AML-193 (cell line): ENCODE measurements at regions not wholly inside any gene's neighbourhood (a gene's known extent, or its start where the extent isn't known, plus 50 kb on each side); places are given as distances from the start of the nearest gene placed in this dataset.
"Not testable (repeated sequence)": the region's sequence is repeated elsewhere in the genome, so short reads cannot be mapped to it uniquely, and the experiment has no call there.

Source experiments
- DNase-seq, 2 experiments: peaks; one replicate each; lab custom pipeline; 2025; lab: John Stamatoyannopoulos, UW

DNA sequence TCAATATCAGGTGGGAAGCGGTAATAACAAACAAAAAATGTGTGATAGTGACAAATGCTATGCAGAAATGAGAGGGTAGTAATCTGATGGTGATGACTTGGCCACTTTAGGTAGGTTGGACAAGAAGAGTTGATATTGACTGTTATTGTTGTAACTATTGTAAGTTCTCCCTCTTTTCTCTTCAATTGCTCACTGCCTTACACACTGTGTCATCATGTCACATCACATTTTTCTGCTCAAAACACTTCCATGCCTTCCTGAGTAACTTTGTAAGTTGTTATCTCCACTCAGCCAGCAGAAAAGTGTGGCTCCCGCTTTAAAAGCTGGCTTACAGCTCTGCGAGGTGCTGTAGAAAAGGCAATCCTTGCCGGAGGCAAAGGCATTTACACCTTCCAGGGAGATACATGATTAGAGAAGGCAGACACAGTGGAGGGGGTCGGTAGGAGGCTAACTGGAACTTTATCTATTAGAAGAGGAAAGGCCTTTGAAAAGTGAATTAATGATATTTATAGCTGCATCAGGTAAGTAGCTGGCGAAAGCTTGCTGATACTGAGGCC, 85.2 kb upstream of the CLINT1 start:
- DNase-seq, result no peak

- no peak for DNase-seq
Measured at GRCh38 chr5:157942595-157942994, 83.7 kb upstream of the CLINT1 start.

GRCh38 chr5:157941616-157942015, 82.7 kb upstream of the CLINT1 start:
- DNase-seq, result no peak

DNA sequence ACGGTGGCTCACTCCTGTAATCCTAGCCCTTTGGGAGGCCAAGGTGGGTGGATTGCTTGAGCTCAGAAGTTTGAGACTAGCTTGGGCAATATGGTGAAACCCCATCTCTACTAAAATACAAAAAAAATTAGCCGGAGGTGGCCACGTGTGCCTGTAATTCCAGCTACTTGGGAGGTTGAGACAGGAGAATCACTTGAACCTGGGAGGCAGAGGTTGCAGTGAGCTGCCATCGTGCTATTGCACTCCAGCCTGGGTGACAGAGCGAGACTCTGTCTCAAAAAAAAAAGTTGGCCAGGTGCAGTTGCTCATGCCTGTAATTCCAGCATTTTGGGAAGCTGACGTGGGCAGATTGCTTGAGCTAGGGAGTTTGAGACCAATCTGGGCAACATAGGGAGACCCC, 79.2 kb upstream of the CLINT1 start:
- DNase-seq, result not testable (repeated sequence)

DNA sequence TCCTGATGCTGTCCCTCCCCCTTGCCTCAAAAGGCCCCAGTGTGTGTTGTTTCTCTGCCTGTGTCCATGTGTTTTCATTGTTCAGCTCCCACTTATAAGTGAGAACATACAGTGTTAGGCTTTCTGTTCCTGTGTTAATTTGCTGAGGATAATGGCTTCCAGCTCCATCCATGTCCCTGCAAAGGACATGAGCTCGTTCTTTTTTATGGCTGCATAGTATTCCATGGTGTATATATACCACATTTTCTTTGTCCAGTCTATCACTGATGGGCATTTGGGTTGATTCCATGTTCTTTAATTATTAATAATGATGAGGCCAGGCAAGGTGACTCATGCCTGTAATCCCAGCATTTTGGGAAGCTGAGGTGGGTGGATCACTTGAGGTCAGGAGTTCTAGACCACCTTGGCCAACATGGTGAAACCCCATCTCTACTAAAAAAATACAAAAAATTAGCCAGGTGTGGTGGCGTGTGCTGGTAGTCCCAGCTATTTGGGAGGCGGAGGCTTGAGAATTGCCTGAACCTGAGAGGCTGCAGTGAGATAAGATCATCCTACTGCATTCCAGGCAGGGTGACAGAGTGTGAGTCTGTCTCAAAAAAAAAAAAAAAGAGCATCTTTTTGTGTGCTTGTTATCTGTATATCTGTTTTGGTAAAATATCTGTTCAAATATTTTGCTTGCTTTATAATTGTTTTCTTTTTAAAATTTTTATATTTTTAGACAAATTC, 78.0 kb upstream of the CLINT1 start:
- not testable (repeated sequence) for DNase-seq

GRCh38 chr5:157934600-157934999, 75.7 kb upstream of the CLINT1 start:
- no peak for DNase-seq

DNA sequence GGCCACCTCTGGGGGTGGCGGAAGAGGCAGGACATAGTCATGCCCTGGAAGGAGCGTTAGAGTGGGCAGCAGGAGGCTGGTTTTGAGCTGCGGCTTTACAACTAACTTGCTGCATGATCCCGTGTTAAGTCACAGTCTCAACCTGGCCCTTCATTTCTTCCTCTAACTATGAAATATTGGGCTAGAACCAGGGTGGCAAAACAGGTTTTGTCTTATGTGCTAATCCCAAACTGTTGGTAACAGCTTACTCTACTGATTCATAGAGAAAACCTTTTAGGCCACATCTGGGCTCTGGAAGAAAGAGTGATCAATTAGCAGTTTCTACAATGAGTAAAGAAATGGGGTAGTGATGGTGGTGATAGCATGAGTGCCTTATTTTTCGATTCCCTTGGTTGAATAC, 74.1 kb upstream of the CLINT1 start:
- no peak for DNase-seq

GRCh38 chr5:157930710-157931109, 71.8 kb upstream of the CLINT1 start:
- DNase-seq, result no peak

- DNase-seq, result no peak
Measured at GRCh38 chr5:157926977-157927376, 68.0 kb upstream of the CLINT1 start.

DNA sequence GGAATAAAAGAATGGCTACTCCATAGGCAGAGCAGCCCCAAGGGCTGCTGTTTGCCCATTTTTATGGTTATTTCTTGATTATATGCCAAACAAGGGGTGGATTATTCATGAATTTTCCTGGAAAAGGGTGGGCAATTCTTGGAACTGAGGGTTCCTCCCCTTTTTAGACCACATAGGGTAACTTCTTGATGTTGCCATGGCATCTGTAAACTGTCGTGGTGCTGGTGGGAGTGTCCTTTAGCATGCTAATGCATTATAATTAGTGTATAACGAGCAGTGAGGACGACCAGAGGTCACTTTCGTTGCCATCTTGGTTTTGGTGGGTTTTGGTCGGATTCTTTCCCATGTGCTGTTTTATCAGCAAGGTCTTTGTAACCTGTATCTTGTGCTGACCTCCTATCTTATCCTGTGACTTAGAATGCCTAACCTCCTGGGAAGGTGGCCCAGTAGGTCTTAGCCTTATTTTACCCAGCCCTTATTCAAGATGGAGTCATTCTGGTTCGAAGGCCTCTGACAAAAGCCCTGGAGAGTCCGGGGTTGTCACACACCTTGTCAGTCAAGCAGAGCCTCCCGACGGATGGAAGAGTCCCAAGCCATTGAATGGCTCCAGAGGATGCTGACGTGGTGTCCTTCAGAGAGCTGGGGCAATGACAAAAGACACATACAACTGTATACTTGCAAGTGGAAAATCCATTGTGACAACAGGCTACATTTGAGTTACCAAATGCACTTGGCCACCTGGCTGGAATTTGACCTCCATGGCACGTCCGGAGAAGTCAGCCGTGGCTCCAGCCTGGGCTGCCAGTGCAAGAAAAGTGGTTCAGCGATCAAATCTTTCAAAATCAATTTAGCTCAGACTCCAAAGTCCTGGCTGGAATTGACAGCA, 67.1 kb upstream of the CLINT1 start:
- no peak for DNase-seq

- DNase-seq, result no peak
Measured at GRCh38 chr5:157924931-157925729, 66.2 kb upstream of the CLINT1 start.

DNA sequence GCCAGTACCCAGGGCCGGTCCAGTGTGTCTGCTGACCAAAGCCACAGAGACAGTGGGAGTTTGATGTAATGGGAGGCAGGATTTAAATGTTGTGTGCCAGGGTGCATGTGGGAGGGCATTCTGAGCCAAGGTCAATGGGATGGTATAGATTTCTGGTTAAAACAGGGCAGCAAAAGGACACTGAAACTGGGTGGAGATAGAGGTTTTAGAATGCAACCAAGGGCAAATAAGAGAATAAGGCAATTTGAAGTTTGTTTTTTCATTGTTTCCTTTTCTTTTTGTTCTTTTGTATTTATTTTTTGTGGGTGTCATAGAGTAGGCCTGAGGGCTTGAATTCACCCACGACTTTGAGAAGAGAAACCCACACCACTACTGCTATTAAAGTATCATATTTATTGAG, 65.5 kb upstream of the CLINT1 start:
- no peak for DNase-seq

DNA sequence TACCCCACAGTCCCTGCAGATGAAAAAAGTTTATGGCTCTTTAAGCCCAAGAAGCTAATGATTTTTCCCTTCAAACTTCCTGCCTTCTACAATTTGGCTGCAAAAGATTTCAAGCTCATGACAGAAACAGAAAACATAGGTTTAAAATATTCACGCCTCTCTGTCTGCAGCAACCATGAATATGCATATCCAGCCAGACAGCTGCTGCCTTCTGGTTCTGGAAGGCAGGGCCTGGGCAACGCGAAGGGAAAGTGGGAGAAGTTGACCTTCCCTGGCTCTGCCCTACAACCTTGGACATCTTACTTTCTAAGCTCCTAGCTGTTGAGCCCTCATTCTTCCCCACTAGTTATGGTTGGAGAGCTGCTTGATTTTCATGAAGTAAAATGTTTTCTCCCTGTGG, 64.8 kb upstream of the CLINT1 start:
- no peak for DNase-seq

DNA sequence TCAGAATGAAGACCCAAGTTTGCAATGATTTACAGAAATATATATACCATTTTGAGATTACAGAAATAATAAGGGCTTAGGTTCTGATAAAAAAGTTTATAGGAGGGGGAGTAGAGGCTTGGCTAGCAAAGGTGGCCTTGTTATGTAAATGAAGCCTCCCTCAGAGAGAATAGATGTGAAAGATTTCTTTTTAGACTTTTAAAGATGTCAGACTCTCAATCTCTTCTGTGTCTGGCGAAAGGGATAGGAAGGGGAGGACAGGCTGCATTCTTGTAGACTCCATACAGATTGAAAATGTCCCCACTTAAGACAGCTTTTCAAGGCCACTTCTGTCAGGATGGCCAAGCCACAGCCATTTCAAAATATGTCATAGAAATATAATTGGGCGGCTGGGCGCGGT, 63.1 kb upstream of the CLINT1 start:
- DNase-seq, result no peak

DNA sequence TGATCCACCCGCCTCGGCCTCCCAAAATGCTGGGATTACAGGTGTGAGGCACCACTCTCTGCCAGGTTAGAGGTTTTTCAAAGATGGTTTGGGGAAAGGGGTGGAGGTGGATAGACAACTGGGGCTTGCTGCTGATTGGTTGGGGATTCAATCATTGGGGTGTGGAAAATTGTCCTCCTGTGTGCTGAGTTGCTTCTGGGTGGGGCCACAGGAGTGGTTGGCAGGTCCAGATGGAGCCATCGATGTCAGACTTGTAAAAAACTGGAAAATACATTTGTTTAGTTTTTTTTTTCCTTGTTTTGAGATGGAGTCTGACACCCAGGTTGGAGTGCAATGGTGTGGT, 61.9 kb upstream of the CLINT1 start:
- no peak for DNase-seq

GRCh38 chr5:157918811-157919742, 60.1 kb upstream of the CLINT1 start:
- DNase-seq, result no peak

DNA sequence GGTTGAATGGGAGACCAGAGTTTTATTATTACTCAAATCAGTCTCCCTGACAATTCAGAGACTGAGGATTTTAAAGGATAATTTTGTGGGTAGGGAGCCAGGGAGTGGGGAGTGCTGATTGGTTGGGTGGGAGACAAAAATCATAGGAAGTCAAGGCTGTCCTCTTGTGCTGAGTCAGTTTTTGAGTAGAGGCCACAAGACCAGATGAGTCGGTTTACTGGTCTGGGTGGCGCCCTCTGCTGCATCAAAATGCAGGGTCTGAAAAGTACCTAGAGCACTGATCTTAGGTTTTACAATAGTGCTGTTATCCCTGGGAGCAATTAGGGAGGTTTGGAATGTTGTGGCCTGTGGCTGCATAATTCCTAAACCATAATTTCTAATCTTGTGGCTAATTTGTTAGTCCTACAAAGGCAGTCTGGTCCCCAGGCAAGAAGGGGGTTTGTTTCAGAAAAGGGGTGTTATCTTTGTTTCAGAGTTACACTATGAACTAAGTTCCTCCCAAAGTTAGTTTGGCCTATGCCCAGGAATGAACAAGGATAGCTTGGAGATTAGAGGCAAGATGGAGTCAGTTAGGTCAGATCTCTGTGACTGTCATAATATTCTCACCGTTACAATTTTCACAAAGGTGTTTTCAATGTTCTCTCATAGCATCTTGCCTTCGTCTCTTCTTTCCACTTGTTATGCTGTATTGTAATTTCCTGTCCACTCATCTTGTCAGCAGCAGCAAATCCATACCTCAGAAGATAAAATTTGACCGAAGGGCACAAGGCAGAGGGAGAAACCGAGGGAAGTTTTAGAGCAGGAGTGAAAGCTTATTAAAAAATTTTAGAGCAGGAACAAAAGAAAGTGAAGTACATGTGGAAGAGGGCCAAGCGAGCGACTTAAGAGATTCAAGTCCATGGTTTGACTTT, 59.2 kb upstream of the CLINT1 start:
- DNase-seq, result peak; percentile 58 to 66

DNA sequence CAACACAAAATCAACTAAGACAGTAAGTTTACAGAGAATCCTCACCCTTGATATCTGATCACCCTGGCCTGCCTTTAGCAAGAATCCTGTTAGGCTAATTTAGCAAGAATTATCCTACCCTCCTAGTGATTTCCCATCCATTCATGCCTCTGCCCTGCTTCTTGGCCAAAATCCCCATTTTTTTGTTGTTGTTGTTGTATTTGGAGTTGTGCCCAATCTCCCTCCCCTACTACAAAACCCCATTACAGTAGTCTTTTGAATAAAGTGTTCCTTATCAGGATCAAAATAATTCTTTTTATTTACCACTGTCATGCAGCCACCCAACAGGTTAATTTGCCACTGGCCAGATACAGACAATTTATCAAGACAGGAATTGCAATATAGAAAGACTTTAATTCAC, 58.5 kb upstream of the CLINT1 start:
- DNase-seq, result no peak

DNA sequence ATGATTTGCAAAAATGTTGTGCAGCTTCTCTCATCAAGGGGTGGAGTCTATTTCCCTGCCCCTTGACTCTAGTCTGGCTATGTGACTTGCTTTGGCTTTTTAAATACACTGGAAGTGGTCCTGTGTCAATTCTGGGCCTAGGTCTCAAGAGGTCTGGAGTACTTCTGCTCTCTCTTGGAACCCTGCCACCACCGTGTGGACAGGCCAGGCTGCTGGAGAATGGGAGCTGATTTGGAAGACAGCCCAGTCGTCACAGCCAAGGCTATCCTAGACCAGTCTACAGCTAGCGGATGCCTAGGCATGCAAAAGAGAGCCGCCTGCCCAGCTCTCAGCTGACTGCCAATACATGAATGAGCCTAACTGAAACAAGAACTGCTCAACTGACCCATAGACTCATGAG, 56.7 kb upstream of the CLINT1 start:
- no peak for DNase-seq

GRCh38 chr5:157914151-157914788, 55.3 kb upstream of the CLINT1 start:
- no peak for DNase-seq
